Suprapubic skin (tissue), 4 donors: ENCODE measurements at regions not wholly inside any gene's neighbourhood (a gene's known extent, or its start where the extent isn't known, plus 50 kb on each side); places are given as distances from the start of the nearest gene placed in this dataset.

Source experiments
- DNase-seq, 2 donors: peaks; one replicate each; pipeline ENCODE4 v3.0.0-alpha.2; 2019; ENCODE audit warnings: low spot score in 2 of 2
- H3K27ac ChIP-seq: fragments of 200-600 bp; sonication (generic); one replicate; pipeline ENCODE4 v1.5.1; 2019
- H3K27me3 ChIP-seq: fragments of 200-600 bp; sonication (generic); one replicate; pipeline ENCODE4 v1.5.1; 2019
- H3K36me3 ChIP-seq: fragments of 200-600 bp; sonication (generic); one replicate; pipeline ENCODE4 v1.5.1; 2019
- H3K4me1 ChIP-seq: fragments of 200-600 bp; sonication (generic); one replicate; pipeline ENCODE4 v1.5.1; 2019
- H3K4me3 ChIP-seq: fragments of 200-600 bp; sonication (generic); one replicate; pipeline ENCODE4 v1.5.1; 2019; ENCODE audit warnings: mild to moderate bottlenecking
- H3K9me3 ChIP-seq: fragments of 200-600 bp; sonication (generic); one replicate; pipeline ENCODE4 v1.5.1; 2019
- CTCF ChIP-seq, 2 donors: fragments of 200-600 bp in 1 of 2; fragments of 450-650 bp in 1 of 2; sonication (generic) in 1 of 2; IDR thresholded peaks; one replicate each; pipeline ENCODE4 v1.5.1; 2016 to 2019; ENCODE audit warnings: antibody characterized with exemption in 2 of 2, mild to moderate bottlenecking in 1 of 2, moderate library complexity in 1 of 2
- EP300 ChIP-seq: sonication (generic); formaldehyde crosslinking; IDR thresholded peaks from one replicate; pipeline ENCODE4 v1.6.1; 2017; ENCODE audit warnings: antibody characterized with exemption
- POLR2A ChIP-seq, 2 donors: fragments of 450-650 bp; IDR thresholded peaks; one replicate each; pipeline ENCODE4 v1.6.1; 2017; ENCODE audit warnings: antibody characterized with exemption in 2 of 2, mild to moderate bottlenecking in 2 of 2, moderate library complexity in 2 of 2
- POLR2AphosphoS5 ChIP-seq, 3 donors: sonication (generic); formaldehyde crosslinking; IDR thresholded peaks; one replicate each; pipeline ENCODE4 v1.6.1; 2017; ENCODE audit warnings: antibody characterized with exemption in 3 of 3
- WGBS: methylation state at CpG from one replicate; pipeline ENCODE4 v1.1.5; 2018; 5-methylcytosine and 5-hydroxymethylcytosine counted together

- H3K36me3 ChIP-seq, result no peaks in the 10 kb centered on the region
- H3K27me3 ChIP-seq, result no peaks in the 10 kb centered on the region
- no peaks in the 10 kb centered on the region for H3K9me3 ChIP-seq
- H3K27ac ChIP-seq, result no peak overlapping the region
- DNase-seq, result no peak
- 61% methylated on average over 2 of the region's 2 CpGs for WGBS
- TF ChIP-seq CTCF (IDR thresholded peaks at IDR 0.05) (no peak), POLR2A (IDR thresholded peaks at IDR 0.05) (no peak), POLR2AphosphoS5 (IDR thresholded peaks at IDR 0.05) (no peak)
- H3K4me3 ChIP-seq, result no peak overlapping the region
- H3K4me1 ChIP-seq, result no peaks in the 10 kb centered on the region
Measured at GRCh38 chr2:23100406-23100805, 284.6 kb upstream of the KLHL29 start.

GRCh38 chr2:23106242-23106785 is 278.7 kb upstream of the KLHL29 start:
- no peak for DNase-seq
- Histone ChIP-seq H3K4me3 (no peak overlapping the region), H3K36me3 (no peaks in the 10 kb centered on the region), H3K27me3 (no peaks in the 10 kb centered on the region), H3K4me1 (no peaks in the 10 kb centered on the region), H3K27ac (no peak overlapping the region), H3K9me3 (no peaks in the 10 kb centered on the region)
- TF ChIP-seq POLR2A (IDR thresholded peaks at IDR 0.05) (no peak), EP300 (no peak), POLR2AphosphoS5 (IDR thresholded peaks at IDR 0.05) (no peak)
- 69% methylated on average over 4 of the region's 4 CpGs for WGBS

- Histone ChIP-seq H3K4me1 (no peaks in the 10 kb centered on the region), H3K27me3 (no peaks in the 10 kb centered on the region), H3K9me3 (no peaks in the 10 kb centered on the region), H3K36me3 (no peaks in the 10 kb centered on the region), H3K4me3 (no peak overlapping the region), H3K27ac (no peak overlapping the region)
- no peak for TF ChIP-seq EP300
- TF ChIP-seq CTCF (IDR thresholded peaks at IDR 0.05), result no peak
- TF ChIP-seq POLR2AphosphoS5 (IDR thresholded peaks at IDR 0.05), result no peak
- no peak for TF ChIP-seq POLR2A (IDR thresholded peaks at IDR 0.05)
- WGBS, result 67% methylated on average over 4 of the region's 4 CpGs
- DNase-seq, result no peak
Measured at GRCh38 chr2:23107327-23107941, 277.5 kb upstream of the KLHL29 start.

- no peaks in the 10 kb centered on the region for H3K27me3 ChIP-seq
- TF ChIP-seq POLR2AphosphoS5 (IDR thresholded peaks at IDR 0.05), result no peak
- TF ChIP-seq POLR2A (IDR thresholded peaks at IDR 0.05), result no peak
- TF ChIP-seq CTCF (IDR thresholded peaks at IDR 0.05), result no peak
- no peak for TF ChIP-seq EP300
- H3K4me1 ChIP-seq, result no peaks in the 10 kb centered on the region
- DNase-seq, result no peak
- 33% methylated on average over 2 of the region's 2 CpGs for WGBS
- no peak overlapping the region for H3K27ac ChIP-seq
- H3K9me3 ChIP-seq, result no peaks in the 10 kb centered on the region
- no peak overlapping the region for H3K4me3 ChIP-seq
- H3K36me3 ChIP-seq, result no peaks in the 10 kb centered on the region
Measured at GRCh38 chr2:23111263-23111662, 273.7 kb upstream of the KLHL29 start.

GRCh38 chr2:23112517-23112916 is 272.5 kb upstream of the KLHL29 start:
- 90% methylated on average over 6 of the region's 6 CpGs for WGBS
- Histone ChIP-seq H3K36me3 (no peaks in the 10 kb centered on the region), H3K27me3 (no peaks in the 10 kb centered on the region), H3K27ac (no peak overlapping the region), H3K9me3 (no peaks in the 10 kb centered on the region), H3K4me1 (no peaks in the 10 kb centered on the region), H3K4me3 (no peak overlapping the region)
- DNase-seq, result no peak
- TF ChIP-seq CTCF (IDR thresholded peaks at IDR 0.05) (no peak), EP300 (no peak), POLR2AphosphoS5 (IDR thresholded peaks at IDR 0.05) (no peak), POLR2A (IDR thresholded peaks at IDR 0.05) (no peak)
